ENCODE measurements at regions not wholly inside any gene's neighbourhood (a gene's known extent, or its start where the extent isn't known, plus 50 kb on each side); places are given as distances from the start of the nearest gene placed in this dataset.

GRCh38 chr1:5493851-5494311, 498.3 kb downstream of the NPHP4 start:
- TF ChIP-seq EP300 (IDR thresholded peaks at IDR 0.05; ENCODE audit: borderline replicate concordance), result no peak
- TF ChIP-seq, protein P1, sequence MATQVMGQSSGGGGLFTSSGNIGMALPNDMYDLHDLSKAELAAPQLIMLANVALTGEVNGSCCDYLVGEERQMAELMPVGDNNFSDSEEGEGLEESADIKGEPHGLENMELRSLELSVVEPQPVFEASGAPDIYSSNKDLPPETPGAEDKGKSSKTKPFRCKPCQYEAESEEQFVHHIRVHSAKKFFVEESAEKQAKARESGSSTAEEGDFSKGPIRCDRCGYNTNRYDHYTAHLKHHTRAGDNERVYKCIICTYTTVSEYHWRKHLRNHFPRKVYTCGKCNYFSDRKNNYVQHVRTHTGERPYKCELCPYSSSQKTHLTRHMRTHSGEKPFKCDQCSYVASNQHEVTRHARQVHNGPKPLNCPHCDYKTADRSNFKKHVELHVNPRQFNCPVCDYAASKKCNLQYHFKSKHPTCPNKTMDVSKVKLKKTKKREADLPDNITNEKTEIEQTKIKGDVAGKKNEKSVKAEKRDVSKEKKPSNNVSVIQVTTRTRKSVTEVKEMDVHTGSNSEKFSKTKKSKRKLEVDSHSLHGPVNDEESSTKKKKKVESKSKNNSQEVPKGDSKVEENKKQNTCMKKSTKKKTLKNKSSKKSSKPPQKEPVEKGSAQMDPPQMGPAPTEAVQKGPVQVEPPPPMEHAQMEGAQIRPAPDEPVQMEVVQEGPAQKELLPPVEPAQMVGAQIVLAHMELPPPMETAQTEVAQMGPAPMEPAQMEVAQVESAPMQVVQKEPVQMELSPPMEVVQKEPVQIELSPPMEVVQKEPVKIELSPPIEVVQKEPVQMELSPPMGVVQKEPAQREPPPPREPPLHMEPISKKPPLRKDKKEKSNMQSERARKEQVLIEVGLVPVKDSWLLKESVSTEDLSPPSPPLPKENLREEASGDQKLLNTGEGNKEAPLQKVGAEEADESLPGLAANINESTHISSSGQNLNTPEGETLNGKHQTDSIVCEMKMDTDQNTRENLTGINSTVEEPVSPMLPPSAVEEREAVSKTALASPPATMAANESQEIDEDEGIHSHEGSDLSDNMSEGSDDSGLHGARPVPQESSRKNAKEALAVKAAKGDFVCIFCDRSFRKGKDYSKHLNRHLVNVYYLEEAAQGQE (IDR thresholded peaks at IDR 0.05; ENCODE audit: low read depth), result no peak

All from Ishikawa (cell line).